ENCODE measurements at regions not wholly inside any gene's neighbourhood (a gene's known extent, or its start where the extent isn't known, plus 50 kb on each side); places are given as distances from the start of the nearest gene placed in this dataset.

DNA sequence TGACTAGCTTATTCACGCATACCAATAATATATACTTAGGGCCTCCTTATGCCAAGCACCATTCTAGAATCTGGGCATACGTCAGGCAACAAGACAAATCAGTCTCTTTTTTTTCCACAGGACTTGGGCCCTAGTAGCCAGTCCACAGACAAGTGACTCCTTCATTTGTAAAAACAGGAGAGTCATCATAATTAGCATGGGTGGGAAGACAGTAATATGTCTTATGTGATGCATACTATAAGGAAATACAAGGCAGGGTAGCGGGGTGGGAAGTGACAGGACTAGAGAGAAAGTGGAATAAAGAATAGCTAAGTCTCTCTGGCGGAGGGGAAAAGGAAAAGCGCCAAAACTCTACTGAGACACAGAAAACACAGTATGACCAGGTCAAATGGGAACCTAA lies 439.6 kb upstream of the MDFIC2 start:
- Histone ChIP-seq H3K18ac (ENCODE audit: low read length) (no peak overlapping the region), H4K8ac (ENCODE audit: low read depth, low read length) (no peak overlapping the region), H3K9me3 (ENCODE audit: insufficient read depth, low read depth, low read length) (no peaks in the 10 kb centered on the region), H3K9ac (ENCODE audit: low read length) (no peak overlapping the region), H2BK5ac (ENCODE audit: low read depth, low read length, poor library complexity) (no peak overlapping the region), H3K79me1 (ENCODE audit: low read length) (no peaks in the 10 kb centered on the region), H4K12ac (ENCODE audit: low read depth, low read length) (no peak overlapping the region), H3K23ac (ENCODE audit: low read length) (no peak overlapping the region), H3K36me3 (ENCODE audit: control insufficient read depth in 1 of 2, insufficient read depth in 2 of 2, low read length in 2 of 2) (no peaks in the 10 kb centered on the region), H3K27ac (ENCODE audit: low read depth, low read length) (no peak overlapping the region), H3K79me2 (ENCODE audit: control insufficient read depth, insufficient read depth, low read length, poor library complexity) (no peaks in the 10 kb centered on the region), H2BK120ac (ENCODE audit: insufficient read depth, low read length, poor library complexity) (no peak overlapping the region), H3K4me1 (ENCODE audit: control insufficient read depth in 1 of 2, insufficient read depth in 2 of 2, low read length in 2 of 2) (no peaks in the 10 kb centered on the region), H3K4me3 (ENCODE audit: low read depth, low read length) (no peak overlapping the region), H2AK5ac (ENCODE audit: low read length) (no peak overlapping the region), H3K4ac (ENCODE audit: low read depth, low read length) (no peak overlapping the region), H3K27me3 (ENCODE audit: insufficient read depth, low read length) (no peaks in the 10 kb centered on the region), H2AFZ (ENCODE audit: insufficient read depth, low read length, poor library complexity) (no peak overlapping the region), H3K14ac (ENCODE audit: low read length) (no peak overlapping the region), H4K91ac (ENCODE audit: low read depth, low read length) (no peak overlapping the region), H2BK12ac (ENCODE audit: low read length) (no peak overlapping the region), H3K4me2 (ENCODE audit: low read length) (no peak overlapping the region)
- no CpG with 5 or more reads among the region's 5 CpGs for WGBS (ENCODE audit: extremely low coverage, insufficient coverage, insufficient read length)
- no peak for DNase-seq

GRCh38 chr3:70749122-70749521 lies 436.7 kb upstream of the MDFIC2 start:
- Histone ChIP-seq H3K9me3 (ENCODE audit: insufficient read depth, low read depth, low read length) (no peaks in the 10 kb centered on the region), H3K9ac (ENCODE audit: low read length) (no peak overlapping the region), H3K4me2 (ENCODE audit: low read length) (no peak overlapping the region), H3K27ac (ENCODE audit: low read depth, low read length) (no peak overlapping the region), H3K14ac (ENCODE audit: low read length) (no peak overlapping the region), H4K91ac (ENCODE audit: low read depth, low read length) (no peak overlapping the region), H3K79me1 (ENCODE audit: low read length) (no peaks in the 10 kb centered on the region), H2AFZ (ENCODE audit: insufficient read depth, low read length, poor library complexity) (no peak overlapping the region), H3K36me3 (ENCODE audit: control insufficient read depth in 1 of 2, insufficient read depth in 2 of 2, low read length in 2 of 2) (no peaks in the 10 kb centered on the region), H3K4me3 (ENCODE audit: low read depth, low read length) (no peak overlapping the region), H3K4ac (ENCODE audit: low read depth, low read length) (no peak overlapping the region), H3K79me2 (ENCODE audit: control insufficient read depth, insufficient read depth, low read length, poor library complexity) (no peaks in the 10 kb centered on the region), H2BK5ac (ENCODE audit: low read depth, low read length, poor library complexity) (no peak overlapping the region), H2AK5ac (ENCODE audit: low read length) (no peak overlapping the region), H4K8ac (ENCODE audit: low read depth, low read length) (no peak overlapping the region), H2BK12ac (ENCODE audit: low read length) (no peak overlapping the region), H3K23ac (ENCODE audit: low read length) (no peak overlapping the region), H3K18ac (ENCODE audit: low read length) (no peak overlapping the region), H4K12ac (ENCODE audit: low read depth, low read length) (no peak overlapping the region), H3K4me1 (ENCODE audit: control insufficient read depth in 1 of 2, insufficient read depth in 2 of 2, low read length in 2 of 2) (no peaks in the 10 kb centered on the region), H2BK120ac (ENCODE audit: insufficient read depth, low read length, poor library complexity) (no peak overlapping the region), H3K27me3 (ENCODE audit: insufficient read depth, low read length) (no peaks in the 10 kb centered on the region)
- WGBS (ENCODE audit: extremely low coverage, insufficient coverage, insufficient read length) = no CpG with 5 or more reads among the region's 4 CpGs
- no peak for DNase-seq

GRCh38 chr3:70748593-70748992 lies 436.2 kb upstream of the MDFIC2 start:
- H3K4me2 ChIP-seq (ENCODE audit: low read length) = no peak overlapping the region
- H4K91ac ChIP-seq (ENCODE audit: low read depth, low read length) = no peak overlapping the region
- H3K18ac ChIP-seq (ENCODE audit: low read length) = no peak overlapping the region
- no peak overlapping the region for H2BK5ac ChIP-seq (ENCODE audit: low read depth, low read length, poor library complexity)
- H2BK12ac ChIP-seq (ENCODE audit: low read length) = no peak overlapping the region
- H3K9ac ChIP-seq (ENCODE audit: low read length) = no peak overlapping the region
- H3K9me3 ChIP-seq (ENCODE audit: insufficient read depth, low read depth, low read length) = no peaks in the 10 kb centered on the region
- H3K27ac ChIP-seq (ENCODE audit: low read depth, low read length) = no peak overlapping the region
- H3K79me1 ChIP-seq (ENCODE audit: low read length) = no peaks in the 10 kb centered on the region
- no peak overlapping the region for H3K14ac ChIP-seq (ENCODE audit: low read length)
- H3K36me3 ChIP-seq (ENCODE audit: control insufficient read depth in 1 of 2, insufficient read depth in 2 of 2, low read length in 2 of 2) = no peaks in the 10 kb centered on the region
- no peaks in the 10 kb centered on the region for H3K27me3 ChIP-seq (ENCODE audit: insufficient read depth, low read length)
- no peak overlapping the region for H4K8ac ChIP-seq (ENCODE audit: low read depth, low read length)
- no peak overlapping the region for H2BK120ac ChIP-seq (ENCODE audit: insufficient read depth, low read length, poor library complexity)
- no peak overlapping the region for H3K23ac ChIP-seq (ENCODE audit: low read length)
- no peak overlapping the region for H4K12ac ChIP-seq (ENCODE audit: low read depth, low read length)
- H2AFZ ChIP-seq (ENCODE audit: insufficient read depth, low read length, poor library complexity) = no peak overlapping the region
- H2AK5ac ChIP-seq (ENCODE audit: low read length) = no peak overlapping the region
- H3K79me2 ChIP-seq (ENCODE audit: control insufficient read depth, insufficient read depth, low read length, poor library complexity) = no peaks in the 10 kb centered on the region
- H3K4ac ChIP-seq (ENCODE audit: low read depth, low read length) = no peak overlapping the region
- no CpG with 5 or more reads among the region's 5 CpGs for WGBS (ENCODE audit: extremely low coverage, insufficient coverage, insufficient read length)
- H3K4me3 ChIP-seq (ENCODE audit: low read depth, low read length) = no peak overlapping the region
- H3K4me1 ChIP-seq (ENCODE audit: control insufficient read depth in 1 of 2, insufficient read depth in 2 of 2, low read length in 2 of 2) = no peaks in the 10 kb centered on the region
- no peak for DNase-seq

GRCh38 chr3:70747847-70748246 lies 435.4 kb upstream of the MDFIC2 start:
- no peaks in the 10 kb centered on the region for H3K79me1 ChIP-seq (ENCODE audit: low read length)
- no peaks in the 10 kb centered on the region for H3K9me3 ChIP-seq (ENCODE audit: insufficient read depth, low read depth, low read length)
- H4K91ac ChIP-seq (ENCODE audit: low read depth, low read length) = no peak overlapping the region
- H3K36me3 ChIP-seq (ENCODE audit: control insufficient read depth in 1 of 2, insufficient read depth in 2 of 2, low read length in 2 of 2) = no peaks in the 10 kb centered on the region
- no peak overlapping the region for H3K23ac ChIP-seq (ENCODE audit: low read length)
- no peak overlapping the region for H3K14ac ChIP-seq (ENCODE audit: low read length)
- no peak overlapping the region for H2BK12ac ChIP-seq (ENCODE audit: low read length)
- no CpG with 5 or more reads among the region's 4 CpGs for WGBS (ENCODE audit: extremely low coverage, insufficient coverage, insufficient read length)
- H4K8ac ChIP-seq (ENCODE audit: low read depth, low read length) = no peak overlapping the region
- H3K79me2 ChIP-seq (ENCODE audit: control insufficient read depth, insufficient read depth, low read length, poor library complexity) = no peaks in the 10 kb centered on the region
- no peak overlapping the region for H4K12ac ChIP-seq (ENCODE audit: low read depth, low read length)
- no peaks in the 10 kb centered on the region for H3K4me1 ChIP-seq (ENCODE audit: control insufficient read depth in 1 of 2, insufficient read depth in 2 of 2, low read length in 2 of 2)
- H3K27ac ChIP-seq (ENCODE audit: low read depth, low read length) = no peak overlapping the region
- H3K27me3 ChIP-seq (ENCODE audit: insufficient read depth, low read length) = no peaks in the 10 kb centered on the region
- no peak overlapping the region for H3K9ac ChIP-seq (ENCODE audit: low read length)
- no peak overlapping the region for H2AK5ac ChIP-seq (ENCODE audit: low read length)
- no peak overlapping the region for H2BK120ac ChIP-seq (ENCODE audit: insufficient read depth, low read length, poor library complexity)
- no peak for DNase-seq
- H2BK5ac ChIP-seq (ENCODE audit: low read depth, low read length, poor library complexity) = no peak overlapping the region
- no peak overlapping the region for H3K4me3 ChIP-seq (ENCODE audit: low read depth, low read length)
- H3K18ac ChIP-seq (ENCODE audit: low read length) = no peak overlapping the region
- no peak overlapping the region for H2AFZ ChIP-seq (ENCODE audit: insufficient read depth, low read length, poor library complexity)
- H3K4me2 ChIP-seq (ENCODE audit: low read length) = no peak overlapping the region
- H3K4ac ChIP-seq (ENCODE audit: low read depth, low read length) = no peak overlapping the region
